ENCODE measurements at regions not wholly inside any gene's neighbourhood (a gene's known extent, or its start where the extent isn't known, plus 50 kb on each side); places are given as distances from the start of the nearest gene placed in this dataset.

DNA sequence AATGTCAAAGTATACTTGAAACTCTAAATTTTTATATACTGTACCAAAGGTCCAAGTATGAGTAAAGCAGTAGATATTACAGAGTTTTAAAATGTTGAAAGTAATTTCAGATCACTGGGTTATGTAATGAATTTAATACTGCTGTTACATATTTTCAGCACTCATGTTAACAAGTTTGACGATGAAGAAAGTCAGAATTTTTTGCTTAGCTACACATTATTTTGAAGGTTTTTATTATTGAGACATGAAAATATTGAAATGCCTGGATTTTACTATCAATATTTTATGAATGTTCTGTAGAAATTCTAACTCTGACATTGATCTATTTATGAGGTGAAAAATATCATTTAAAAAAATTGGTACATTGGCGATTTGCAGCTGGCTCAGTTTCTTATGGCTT, 1030.3 kb downstream of the FSCB start:
- TF ChIP-seq, protein P1, sequence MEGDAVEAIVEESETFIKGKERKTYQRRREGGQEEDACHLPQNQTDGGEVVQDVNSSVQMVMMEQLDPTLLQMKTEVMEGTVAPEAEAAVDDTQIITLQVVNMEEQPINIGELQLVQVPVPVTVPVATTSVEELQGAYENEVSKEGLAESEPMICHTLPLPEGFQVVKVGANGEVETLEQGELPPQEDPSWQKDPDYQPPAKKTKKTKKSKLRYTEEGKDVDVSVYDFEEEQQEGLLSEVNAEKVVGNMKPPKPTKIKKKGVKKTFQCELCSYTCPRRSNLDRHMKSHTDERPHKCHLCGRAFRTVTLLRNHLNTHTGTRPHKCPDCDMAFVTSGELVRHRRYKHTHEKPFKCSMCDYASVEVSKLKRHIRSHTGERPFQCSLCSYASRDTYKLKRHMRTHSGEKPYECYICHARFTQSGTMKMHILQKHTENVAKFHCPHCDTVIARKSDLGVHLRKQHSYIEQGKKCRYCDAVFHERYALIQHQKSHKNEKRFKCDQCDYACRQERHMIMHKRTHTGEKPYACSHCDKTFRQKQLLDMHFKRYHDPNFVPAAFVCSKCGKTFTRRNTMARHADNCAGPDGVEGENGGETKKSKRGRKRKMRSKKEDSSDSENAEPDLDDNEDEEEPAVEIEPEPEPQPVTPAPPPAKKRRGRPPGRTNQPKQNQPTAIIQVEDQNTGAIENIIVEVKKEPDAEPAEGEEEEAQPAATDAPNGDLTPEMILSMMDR (IDR thresholded peaks at IDR 0.05; ENCODE audit: low read depth, low read length) = no peak
- no peak for TF ChIP-seq POLR2A (IDR thresholded peaks at IDR 0.05; ENCODE audit: extremely low read depth, insufficient read length)
- TF ChIP-seq, protein P2, sequence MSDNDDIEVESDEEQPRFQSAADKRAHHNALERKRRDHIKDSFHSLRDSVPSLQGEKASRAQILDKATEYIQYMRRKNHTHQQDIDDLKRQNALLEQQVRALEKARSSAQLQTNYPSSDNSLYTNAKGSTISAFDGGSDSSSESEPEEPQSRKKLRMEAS (IDR thresholded peaks at IDR 0.05; ENCODE audit: low read depth, low read length) = no peak
- no peak for TF ChIP-seq MYC (IDR thresholded peaks at IDR 0.05; ENCODE audit: low read depth, low read length)

Measured in NB4 (cell line).